Lung (tissue), 11 donors: ENCODE measurements at regions not wholly inside any gene's neighbourhood (a gene's known extent, or its start where the extent isn't known, plus 50 kb on each side); places are given as distances from the start of the nearest gene placed in this dataset.

ENCODE experiments used
- ATAC-seq: fragments of 200-7000 bp; cut with Tn5 transposase; one replicate; pipeline ENCODE4 v1.9.1; 2020; ENCODE audit warnings: moderate number of reproducible peaks; ENCODE audit not compliant: insufficient read depth, low FRiP score
- DNase-seq, 3 donors: peaks; one replicate each; pipeline ENCODE4 v3.0.0-alpha.2; 2013 to 2017
- H3K27ac ChIP-seq, 2 donors: one replicate each; pipeline ENCODE4 v1.5.1; 2013; ENCODE audit warnings: mild to moderate bottlenecking in 2 of 2, moderate library complexity in 2 of 2, control low read depth in 1 of 2, inconsistent platforms in 1 of 2, low read depth in 1 of 2, low read length in 1 of 2
- H3K27me3 ChIP-seq, 3 donors: one replicate each; pipeline ENCODE4 v1.5.1; 2013; ENCODE audit warnings: low read length in 2 of 3; ENCODE audit not compliant: control insufficient read depth in 3 of 3, insufficient read depth in 3 of 3
- H3K36me3 ChIP-seq, 4 donors: one replicate each; pipeline ENCODE4 v1.5.1; 2013; ENCODE audit warnings: low read length in 4 of 4, mild to moderate bottlenecking in 1 of 4, moderate library complexity in 1 of 4; ENCODE audit not compliant: control insufficient read depth in 4 of 4, insufficient read depth in 4 of 4
- H3K4me1 ChIP-seq, 5 donors: one replicate each; pipeline ENCODE4 v1.5.1; 2013; ENCODE audit warnings: low read length in 5 of 5, mild to moderate bottlenecking in 2 of 5, moderate library complexity in 1 of 5; ENCODE audit not compliant: control insufficient read depth in 5 of 5, insufficient read depth in 5 of 5
- H3K4me3 ChIP-seq: one replicate; pipeline ENCODE4 v1.5.1; 2013; ENCODE audit warnings: mild to moderate bottlenecking, control low read depth, moderate library complexity
- H3K9ac ChIP-seq, 2 donors: one replicate each; pipeline ENCODE4 v1.5.1; 2013; ENCODE audit warnings: low read length in 2 of 2, control low read depth in 1 of 2; ENCODE audit not compliant: insufficient read depth in 1 of 2
- H3K9me3 ChIP-seq, 4 donors: one replicate each; pipeline ENCODE4 v1.5.1; 2013; ENCODE audit warnings: low read length in 3 of 4, mild to moderate bottlenecking in 1 of 4, moderate library complexity in 1 of 4; ENCODE audit not compliant: control insufficient read depth in 4 of 4, insufficient read depth in 3 of 4
- CTCF ChIP-seq: IDR thresholded peaks from 2 replicates; pipeline ENCODE4 v1.5.1; 2012; ENCODE audit warnings: mild to moderate bottlenecking; ENCODE audit errors: control extremely low read depth, extremely low read depth
- WGBS, 2 donors: extraction: QIAGEN DNeasy Blood & Tissue Kit; methylation state at CpG; one replicate each; pipeline ENCODE4 v1.1.7; 2013; 5-methylcytosine and 5-hydroxymethylcytosine counted together
- donor health status: control.
- donor health status: control.
- donor health status: Bipolar disorder and iron deficiency.
- donor health status: healthy.
- donor health status: DM: yes; HTN: yes; CAD: no.

- no peak for ATAC-seq
- H3K9ac ChIP-seq = no peak overlapping the region
- H3K27ac ChIP-seq = no peak overlapping the region
- no peak for DNase-seq
- H3K27me3 ChIP-seq = no peaks in the 10 kb centered on the region
- no peak overlapping the region for H3K4me3 ChIP-seq
- no peak for TF ChIP-seq CTCF
- no peaks in the 10 kb centered on the region for H3K4me1 ChIP-seq
- H3K36me3 ChIP-seq = no peaks in the 10 kb centered on the region
- WGBS, 2 donors = 87 to 94% methylated on average over 7 of the region's 7 CpGs
- H3K9me3 ChIP-seq = no peaks in the 10 kb centered on the region
Measured at GRCh38 chr11:41532413-41532812, 73.0 kb upstream of the LRRC4C start.

- TF ChIP-seq CTCF = no peak
- Histone ChIP-seq H3K9me3 (no peaks in the 10 kb centered on the region), H3K4me3 (no peak overlapping the region), H3K27ac (no peak overlapping the region), H3K4me1 (no peaks in the 10 kb centered on the region), H3K9ac (no peak overlapping the region), H3K27me3 (no peaks in the 10 kb centered on the region), H3K36me3 (no peaks in the 10 kb centered on the region)
- WGBS, 2 donors = 76 to 85% methylated on average over 1 of the region's 1 CpG
- DNase-seq (no peak), ATAC-seq (no peak)
Measured at GRCh38 chr11:41533761-41534160, 74.3 kb upstream of the LRRC4C start.

GRCh38 chr11:41534391-41534790, 74.9 kb upstream of the LRRC4C start:
- H3K27me3 ChIP-seq = no peaks in the 10 kb centered on the region
- no peak overlapping the region for H3K9ac ChIP-seq
- H3K4me1 ChIP-seq = no peaks in the 10 kb centered on the region
- H3K4me3 ChIP-seq = no peak overlapping the region
- H3K36me3 ChIP-seq = no peaks in the 10 kb centered on the region
- no peaks in the 10 kb centered on the region for H3K9me3 ChIP-seq
- H3K27ac ChIP-seq = no peak overlapping the region
- no peak for TF ChIP-seq CTCF
- ATAC-seq (no peak), DNase-seq (no peak)
- 56 to 74% methylated on average over 4 of the region's 4 CpGs for WGBS, 2 donors

GRCh38 chr11:41534861-41535260, 75.4 kb upstream of the LRRC4C start:
- no peak for TF ChIP-seq CTCF
- WGBS, 2 donors = 49 to 59% methylated on average over 2 of the region's 2 CpGs

More at GRCh38 chr11:41534861-41535260, 75.4 kb upstream of the LRRC4C start:
- DNase-seq (no peak), ATAC-seq (no peak)
- H3K9ac ChIP-seq = no peak overlapping the region
- H3K27ac ChIP-seq = no peak overlapping the region
- H3K4me1 ChIP-seq = no peaks in the 10 kb centered on the region
- H3K36me3 ChIP-seq = no peaks in the 10 kb centered on the region
- H3K4me3 ChIP-seq = no peak overlapping the region
- no peaks in the 10 kb centered on the region for H3K27me3 ChIP-seq
- H3K9me3 ChIP-seq = no peaks in the 10 kb centered on the region
